ENCODE measurements at regions not wholly inside any gene's neighbourhood (a gene's known extent, or its start where the extent isn't known, plus 50 kb on each side); places are given as distances from the start of the nearest gene placed in this dataset.

DNA sequence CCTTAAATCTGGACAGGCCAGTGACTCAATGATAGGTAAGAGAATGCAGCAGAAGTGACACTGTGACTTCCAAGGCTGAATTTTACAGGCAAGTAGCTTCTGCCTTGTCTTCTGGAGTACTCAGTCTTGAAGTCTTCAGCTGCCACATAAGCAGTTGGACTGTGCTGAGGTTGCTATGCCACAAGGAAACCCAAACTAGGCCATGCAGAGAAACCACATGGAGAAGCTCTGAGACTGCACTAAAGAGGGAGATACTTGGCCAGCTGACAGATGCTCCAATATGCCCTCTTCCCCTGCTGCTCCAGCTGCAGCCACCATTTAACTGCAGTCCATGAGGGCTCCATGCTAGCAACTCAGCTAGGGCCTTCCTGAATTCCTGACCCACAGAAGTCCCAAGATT lies 119.4 kb upstream of the GADL1 start:
- Mint-ChIP-seq H3K36me3 (ENCODE audit: low read depth) (peaks cover 2% of the 10 kb centered on the region), H3K4me3 (no peak overlapping the region), H3K27me3 (no peaks in the 10 kb centered on the region), H3K9me3 (peaks cover 20% of the 10 kb centered on the region), H3K27ac (no peak overlapping the region), H3K4me1 (peaks cover 3% of the 10 kb centered on the region)
- DNase-seq = peak; percentile 40
- intact Hi-C loops (cut with micrococcal nuclease) = no loop called here

DNA sequence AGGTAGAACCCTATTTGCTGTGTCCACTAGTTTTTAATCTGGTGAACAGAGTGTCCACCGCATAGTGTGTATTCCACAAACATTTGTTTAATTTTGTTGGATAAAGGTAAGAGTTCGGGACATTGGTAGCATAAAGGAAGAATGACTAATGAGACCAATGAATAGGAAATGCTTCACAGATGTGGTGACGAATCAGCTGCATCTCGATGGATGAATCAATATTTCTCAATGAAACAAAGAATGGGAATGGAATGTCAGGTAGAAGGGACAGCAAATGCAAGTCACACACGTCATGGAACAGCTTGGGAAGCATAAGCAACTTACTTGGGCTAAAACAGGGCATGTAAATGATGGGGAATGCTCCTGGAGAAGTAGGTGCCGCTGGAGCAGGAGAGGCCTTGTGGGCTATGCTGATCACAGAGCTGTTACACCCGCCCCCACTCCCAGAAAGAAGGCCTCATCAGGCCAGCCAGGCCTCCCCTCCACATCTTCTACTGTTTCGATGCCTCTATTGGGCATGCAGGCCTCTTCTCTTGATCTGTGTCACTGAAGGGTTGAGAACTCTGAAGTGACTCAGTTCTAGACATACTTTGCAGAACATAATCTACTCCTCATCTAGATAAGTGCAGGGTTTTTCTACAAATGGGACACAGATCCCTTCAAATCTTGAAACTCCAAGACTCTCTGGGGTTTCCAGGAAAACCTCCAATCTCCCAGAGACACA lies 120.0 kb upstream of the GADL1 start:
- H3K4me3 Mint-ChIP-seq = no peak overlapping the region

DNA sequence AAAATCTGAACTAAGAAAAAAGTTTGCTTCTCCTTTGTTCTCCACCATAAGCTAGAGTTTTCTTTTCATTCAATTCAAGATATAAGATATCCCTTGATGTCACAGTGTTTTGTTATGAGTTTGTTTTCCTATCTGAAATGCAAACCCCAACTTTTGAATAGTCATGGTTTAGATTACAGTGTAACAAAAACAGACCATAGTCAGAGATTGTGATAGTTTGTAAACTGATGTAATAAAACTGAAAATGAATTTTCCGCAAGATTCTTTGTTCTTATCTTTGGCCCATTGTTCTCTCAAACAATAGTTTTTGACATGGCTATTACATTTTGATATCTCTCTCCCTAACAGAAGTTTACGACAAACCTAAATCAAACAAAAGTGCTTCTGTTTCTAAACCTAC lies 121.7 kb upstream of the GADL1 start:
- no peak for DNase-seq
- no peaks in the 10 kb centered on the region for H3K4me1 Mint-ChIP-seq
- H3K36me3 Mint-ChIP-seq (ENCODE audit: low read depth) = no peaks in the 10 kb centered on the region
- no peak overlapping the region for H3K27ac Mint-ChIP-seq
- intact Hi-C loops (cut with micrococcal nuclease) = no loop called here
- H3K4me3 Mint-ChIP-seq = no peak overlapping the region
- H3K27me3 Mint-ChIP-seq = no peaks in the 10 kb centered on the region
- H3K9me3 Mint-ChIP-seq = peaks cover 16% of the 10 kb centered on the region

More for the DNA sequence above, 120.0 kb upstream of the GADL1 start:
- Mint-ChIP-seq H3K9me3 (peaks cover 17% of the 10 kb centered on the region), H3K4me1 (no peaks in the 10 kb centered on the region), H3K36me3 (ENCODE audit: low read depth) (no peaks in the 10 kb centered on the region), H3K27ac (no peak overlapping the region), H3K27me3 (no peaks in the 10 kb centered on the region)
- intact Hi-C loops (cut with micrococcal nuclease) = no loop called here
- peak; percentile 49 for DNase-seq

DNA sequence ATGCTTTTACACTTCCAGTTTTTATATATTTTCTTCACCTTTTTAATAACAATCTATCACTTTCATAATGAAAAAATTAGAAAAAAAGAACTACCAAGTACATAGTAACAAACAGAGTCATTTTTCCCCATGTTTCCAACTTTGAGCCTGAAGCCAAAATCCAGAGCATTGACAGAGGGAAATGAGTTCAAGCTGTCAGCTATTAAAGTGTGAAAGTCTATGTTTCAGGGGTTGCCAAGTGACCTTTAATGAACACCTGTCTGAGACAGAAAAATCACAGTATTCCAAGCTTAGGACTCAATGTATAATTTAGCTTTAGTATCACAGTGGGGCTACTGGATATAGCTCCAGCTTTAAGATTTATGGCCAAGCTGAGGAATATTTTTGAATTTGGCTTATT lies 128.3 kb upstream of the GADL1 start:
- peak; percentile 9 for DNase-seq
- H3K27me3 Mint-ChIP-seq = no peaks in the 10 kb centered on the region
- peaks cover 7% of the 10 kb centered on the region for H3K9me3 Mint-ChIP-seq
- intact Hi-C loops (cut with micrococcal nuclease) = no loop called here
- H3K27ac Mint-ChIP-seq = no peak overlapping the region
- H3K4me1 Mint-ChIP-seq = no peaks in the 10 kb centered on the region
- H3K36me3 Mint-ChIP-seq (ENCODE audit: low read depth) = no peaks in the 10 kb centered on the region
- H3K4me3 Mint-ChIP-seq = no peak overlapping the region

DNA sequence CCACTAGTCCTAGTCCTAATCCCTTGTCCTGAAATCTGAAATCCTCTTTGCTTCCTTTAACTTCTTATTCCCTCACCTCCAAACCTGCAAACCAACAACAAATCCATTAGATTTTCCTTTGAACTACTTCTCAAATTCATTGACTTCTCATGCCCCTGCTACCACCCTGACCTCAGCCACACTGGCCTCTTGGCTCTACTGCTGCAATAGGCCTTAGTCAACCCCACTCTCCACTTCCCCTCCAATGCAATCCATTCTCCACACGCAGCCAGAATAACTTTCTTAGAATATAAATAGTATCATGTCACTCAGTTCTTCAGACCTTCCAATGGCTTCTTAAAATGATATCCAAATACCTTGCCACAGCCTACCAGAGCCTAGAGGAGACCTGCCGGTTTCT lies 131.1 kb upstream of the GADL1 start:
- peak; percentile 23 for DNase-seq
- Mint-ChIP-seq H3K27ac (no peak overlapping the region), H3K27me3 (no peaks in the 10 kb centered on the region), H3K36me3 (ENCODE audit: low read depth) (no peaks in the 10 kb centered on the region), H3K9me3 (peaks cover 6% of the 10 kb centered on the region), H3K4me1 (no peaks in the 10 kb centered on the region), H3K4me3 (no peak overlapping the region)
- intact Hi-C loops (cut with micrococcal nuclease) = no loop called here

DNA sequence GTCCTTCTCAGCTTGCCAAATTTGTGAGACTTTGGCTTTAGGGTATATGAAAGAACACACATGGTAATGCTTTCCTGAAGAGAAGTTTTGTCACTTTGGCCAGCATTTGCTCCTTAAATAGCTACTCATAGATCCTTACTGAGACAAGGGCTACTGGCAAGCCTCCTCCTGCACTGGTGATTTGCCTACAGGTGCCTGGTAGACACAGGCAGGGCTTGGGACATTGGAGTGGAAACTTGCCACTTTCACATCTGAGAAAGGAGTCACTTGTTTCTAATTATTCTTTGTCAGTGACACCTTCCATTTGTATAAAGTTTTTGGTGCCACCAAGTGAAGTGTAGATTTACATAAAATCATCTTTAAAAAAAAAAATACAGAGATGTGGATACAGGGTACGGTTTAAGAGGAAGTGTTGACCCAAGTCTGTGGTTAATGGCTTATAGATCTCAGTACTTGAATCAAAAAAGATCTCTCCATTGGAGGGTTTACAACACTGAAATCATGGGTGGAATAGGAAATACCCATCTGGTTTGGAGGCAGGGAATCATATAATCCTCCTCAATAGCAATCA lies 132.8 kb upstream of the GADL1 start:
- H3K27ac Mint-ChIP-seq = no peak overlapping the region
- H3K4me3 Mint-ChIP-seq = no peak overlapping the region
- H3K27me3 Mint-ChIP-seq = no peaks in the 10 kb centered on the region
- H3K4me1 Mint-ChIP-seq = no peaks in the 10 kb centered on the region
- H3K9me3 Mint-ChIP-seq = peaks cover 5% of the 10 kb centered on the region
- intact Hi-C loops (cut with micrococcal nuclease) = no loop called here
- H3K36me3 Mint-ChIP-seq (ENCODE audit: low read depth) = no peaks in the 10 kb centered on the region
- DNase-seq = peak; percentile 28

- Mint-ChIP-seq H3K4me3 (no peak overlapping the region), H3K9me3 (peaks cover 5% of the 10 kb centered on the region), H3K27ac (no peak overlapping the region), H3K27me3 (no peaks in the 10 kb centered on the region), H3K4me1 (no peaks in the 10 kb centered on the region), H3K36me3 (ENCODE audit: low read depth) (no peaks in the 10 kb centered on the region)
- intact Hi-C loops (cut with micrococcal nuclease) = no loop called here
- DNase-seq = no peak
These were observed 133.5 kb upstream of the GADL1 start for GRCh38 chr3:31027914-31028313.

DNA sequence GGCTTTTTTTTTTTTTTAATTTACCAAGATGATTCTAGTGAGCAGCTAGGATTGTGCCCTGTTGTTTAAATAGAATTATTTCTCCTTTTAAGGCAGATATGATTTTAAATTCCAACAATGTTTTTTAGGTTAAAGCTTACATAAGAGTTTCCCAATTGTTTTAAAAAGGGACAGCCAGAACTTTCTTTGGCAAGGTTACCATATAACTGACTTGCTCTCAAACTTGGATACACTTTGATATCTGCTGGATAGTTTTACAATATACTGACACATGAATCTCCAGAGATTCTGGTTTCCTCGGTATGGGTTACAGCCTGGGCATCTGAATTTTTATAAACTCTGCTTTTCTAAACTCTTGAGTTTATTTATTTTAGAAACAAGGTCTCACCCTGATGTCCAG lies 134.3 kb upstream of the GADL1 start:
- Mint-ChIP-seq H3K4me3 (no peak overlapping the region), H3K27me3 (no peaks in the 10 kb centered on the region), H3K27ac (no peak overlapping the region), H3K4me1 (no peaks in the 10 kb centered on the region), H3K9me3 (peaks cover 5% of the 10 kb centered on the region), H3K36me3 (ENCODE audit: low read depth) (no peaks in the 10 kb centered on the region)
- intact Hi-C loops (cut with micrococcal nuclease) = no loop called here
- DNase-seq = peak; percentile 2

DNA sequence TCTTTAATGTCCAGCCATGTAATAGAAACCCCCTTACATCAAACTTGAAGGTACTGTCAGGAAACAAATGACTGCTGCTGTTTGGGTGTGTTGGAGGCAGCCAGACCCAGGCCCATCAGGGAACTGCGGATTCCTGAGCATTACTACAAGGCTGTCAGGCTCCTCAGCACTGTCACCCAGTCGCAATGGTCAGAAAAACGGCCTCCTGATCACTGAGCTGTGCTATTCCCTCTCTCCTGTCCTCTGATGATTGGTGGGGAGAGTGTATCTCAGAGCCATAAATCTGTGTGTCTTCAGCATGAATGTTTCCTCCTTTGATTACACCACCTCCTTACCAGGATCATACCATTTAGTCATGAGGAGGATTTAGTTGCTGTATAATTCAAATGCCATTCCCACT lies 135.2 kb upstream of the GADL1 start:
- peak; percentile 42 for DNase-seq
- H3K4me1 Mint-ChIP-seq = no peaks in the 10 kb centered on the region
- no peaks in the 10 kb centered on the region for H3K36me3 Mint-ChIP-seq (ENCODE audit: low read depth)
- H3K9me3 Mint-ChIP-seq = peaks cover 5% of the 10 kb centered on the region
- intact Hi-C loops (cut with micrococcal nuclease) = no loop called here
- H3K4me3 Mint-ChIP-seq = no peak overlapping the region
- no peaks in the 10 kb centered on the region for H3K27me3 Mint-ChIP-seq
- H3K27ac Mint-ChIP-seq = no peak overlapping the region

- peak; percentile 11 for DNase-seq
- Mint-ChIP-seq H3K4me3 (no peak overlapping the region), H3K27me3 (no peaks in the 10 kb centered on the region), H3K27ac (no peak overlapping the region), H3K36me3 (ENCODE audit: low read depth) (no peaks in the 10 kb centered on the region), H3K9me3 (peaks cover 9% of the 10 kb centered on the region), H3K4me1 (no peaks in the 10 kb centered on the region)
- intact Hi-C loops (cut with micrococcal nuclease) = no loop called here
These were observed 141.2 kb upstream of the GADL1 start for GRCh38 chr3:31035681-31036080.

DNA sequence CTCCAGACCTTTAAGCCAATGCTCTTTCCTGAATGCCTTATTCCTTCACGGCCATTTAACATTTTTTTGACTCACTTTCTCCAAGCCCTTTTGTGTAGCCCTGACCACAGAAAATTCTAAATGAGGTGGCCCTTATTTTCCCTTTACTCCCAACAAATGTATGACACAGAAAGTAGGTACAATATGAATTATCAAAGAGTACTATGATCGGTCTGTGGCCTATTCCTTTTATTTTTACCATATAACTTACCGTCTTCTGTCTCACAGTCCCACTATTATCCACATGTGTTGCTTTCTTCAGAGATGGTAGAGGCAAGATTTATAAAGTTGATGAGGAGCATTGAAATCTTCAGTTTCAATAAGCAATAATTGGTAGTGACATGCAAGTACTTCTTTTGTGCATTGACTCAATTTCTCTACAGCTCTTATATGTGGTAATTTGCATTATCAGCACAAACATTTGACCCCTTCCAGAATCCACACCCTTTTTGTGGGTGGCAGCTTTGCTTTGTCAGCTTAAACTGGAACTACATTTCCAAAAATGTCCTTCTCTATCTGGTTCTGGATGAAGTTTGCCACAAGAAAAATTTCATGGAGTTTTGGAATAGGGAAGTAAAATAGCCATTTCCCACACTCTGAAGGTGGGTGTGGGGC lies 143.8 kb upstream of the GADL1 start:
- Mint-ChIP-seq H3K36me3 (ENCODE audit: low read depth) (no peaks in the 10 kb centered on the region), H3K27ac (no peak overlapping the region), H3K4me1 (no peaks in the 10 kb centered on the region), H3K9me3 (peaks cover 18% of the 10 kb centered on the region), H3K27me3 (no peaks in the 10 kb centered on the region), H3K4me3 (no peak overlapping the region)
- intact Hi-C loops (cut with micrococcal nuclease) = no loop called here
- DNase-seq = peak; percentile 34

GRCh38 chr3:31039145-31039544 lies 144.7 kb upstream of the GADL1 start:
- Mint-ChIP-seq H3K27ac (no peak overlapping the region), H3K9me3 (peaks cover 18% of the 10 kb centered on the region), H3K27me3 (no peaks in the 10 kb centered on the region), H3K4me3 (no peak overlapping the region), H3K4me1 (no peaks in the 10 kb centered on the region), H3K36me3 (ENCODE audit: low read depth) (no peaks in the 10 kb centered on the region)
- intact Hi-C loops (cut with micrococcal nuclease) = no loop called here
- peak; percentile 37 for DNase-seq

DNA sequence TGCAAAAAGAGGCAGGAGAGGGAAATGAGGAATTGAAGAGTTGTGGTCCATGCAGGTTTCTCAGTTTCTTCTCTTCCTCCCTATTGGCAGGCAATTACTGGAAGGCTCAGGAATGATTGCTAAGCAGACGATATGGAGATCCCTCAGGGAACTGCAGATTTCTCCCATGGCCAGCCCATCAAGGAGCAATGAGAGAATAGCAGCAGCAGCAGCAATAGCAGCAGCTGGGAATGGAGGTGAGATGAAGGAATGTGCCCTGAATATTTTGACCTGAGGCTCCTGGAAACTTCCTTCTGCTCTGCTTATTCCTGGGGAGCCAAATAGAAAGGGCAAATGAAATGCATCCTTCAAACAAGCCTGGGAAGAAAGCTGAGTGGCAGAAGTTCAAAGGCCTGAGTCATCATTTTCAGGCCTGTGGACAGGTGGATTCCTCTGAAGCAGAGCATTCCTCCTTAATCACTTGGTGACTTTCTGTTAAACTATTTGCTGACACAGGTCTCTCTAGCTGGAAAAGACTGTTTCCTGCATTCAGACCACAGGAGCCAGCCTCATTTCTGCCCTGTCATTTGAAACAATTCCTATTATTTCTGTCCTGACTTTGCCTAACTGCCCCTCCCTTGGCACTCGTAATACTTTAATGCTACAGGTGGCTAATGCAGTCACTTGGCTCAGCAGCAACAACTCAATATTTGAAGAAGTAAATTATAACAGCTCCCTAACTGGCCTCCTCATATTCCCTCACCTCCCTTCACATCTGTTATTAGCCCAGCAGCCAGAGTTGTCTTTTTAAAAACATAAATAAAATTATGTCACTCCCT lies 146.9 kb upstream of the GADL1 start:
- no peaks in the 10 kb centered on the region for H3K4me1 Mint-ChIP-seq
- peaks cover 8% of the 10 kb centered on the region for H3K9me3 Mint-ChIP-seq
- no peaks in the 10 kb centered on the region for H3K36me3 Mint-ChIP-seq (ENCODE audit: low read depth)
- H3K4me3 Mint-ChIP-seq = no peak overlapping the region
- intact Hi-C loops (cut with micrococcal nuclease) = no loop called here
- H3K27ac Mint-ChIP-seq = no peak overlapping the region
- peak; percentile 36 for DNase-seq
- H3K27me3 Mint-ChIP-seq = no peaks in the 10 kb centered on the region
